GM19467 (cell line): ENCODE measurements at regions not wholly inside any gene's neighbourhood (a gene's known extent, or its start where the extent isn't known, plus 50 kb on each side); places are given as distances from the start of the nearest gene placed in this dataset.

Experiments
- ATAC-seq: cut with Tn5 transposase; IDR thresholded peaks from one replicate; pipeline ENCODE4 v1.9.1; 2021; ENCODE audit warnings: mild to moderate bottlenecking, moderate library complexity; ENCODE audit not compliant: unreplicated experiment

DNA sequence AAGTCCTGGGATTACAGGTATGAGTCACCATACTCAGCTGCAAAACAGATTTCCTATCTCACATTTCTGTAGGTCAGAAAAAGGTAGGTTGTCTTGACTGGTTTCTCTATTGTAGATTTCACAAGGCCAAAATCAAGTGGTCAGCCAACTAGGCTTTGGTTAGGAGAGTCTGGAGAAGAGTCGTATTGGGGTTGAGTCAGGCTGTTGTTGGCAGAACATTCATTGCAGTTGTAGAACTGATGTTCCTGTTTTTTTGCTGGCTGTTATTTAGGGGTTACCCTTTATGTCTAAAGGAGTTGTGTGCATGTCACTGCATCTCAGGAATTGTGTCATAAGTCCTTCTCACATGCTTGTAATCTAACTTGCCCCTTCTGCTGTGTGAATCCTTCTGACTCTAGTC is 814.2 kb upstream of the GRAMD2B start:
- ATAC-seq = no peak

DNA sequence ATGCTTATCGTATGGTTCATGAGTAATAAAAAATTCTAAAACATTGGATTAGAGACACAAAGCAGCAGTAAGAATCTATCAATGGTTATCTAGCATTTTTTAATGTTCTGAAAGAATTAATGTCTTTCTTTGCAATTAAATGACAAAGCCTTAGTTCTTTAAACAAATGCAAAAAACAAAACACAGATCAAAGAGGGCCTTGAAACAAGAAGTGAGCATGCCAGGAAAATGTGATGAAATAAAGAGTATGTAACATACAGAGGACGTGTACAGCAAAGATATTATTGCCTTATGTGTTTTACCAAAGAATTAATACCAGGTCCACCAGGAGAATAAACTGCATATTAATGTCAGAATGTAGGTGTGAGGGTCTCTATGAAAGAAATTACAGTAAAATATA is 812.3 kb upstream of the GRAMD2B start:
- ATAC-seq = no peak

DNA sequence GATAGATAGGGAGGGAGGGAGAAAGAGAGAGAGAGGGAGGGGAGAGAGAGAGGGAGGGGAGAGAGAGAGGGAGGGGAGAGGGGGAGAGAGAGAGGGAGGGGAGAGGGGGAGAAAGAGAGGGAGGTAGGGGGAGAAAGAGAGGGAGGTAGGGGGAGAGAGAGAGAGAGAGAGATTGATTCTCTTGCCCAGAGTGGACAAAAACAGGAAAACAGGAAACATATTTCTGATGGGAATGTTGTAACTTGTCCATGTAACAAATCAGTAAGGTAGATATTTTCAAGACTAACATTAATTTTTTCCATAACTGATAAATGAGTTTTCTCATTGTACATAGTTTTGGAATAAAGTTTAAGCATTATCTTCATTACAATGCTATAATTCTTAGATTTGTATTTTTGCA is 811.7 kb upstream of the GRAMD2B start:
- no peak for ATAC-seq

DNA sequence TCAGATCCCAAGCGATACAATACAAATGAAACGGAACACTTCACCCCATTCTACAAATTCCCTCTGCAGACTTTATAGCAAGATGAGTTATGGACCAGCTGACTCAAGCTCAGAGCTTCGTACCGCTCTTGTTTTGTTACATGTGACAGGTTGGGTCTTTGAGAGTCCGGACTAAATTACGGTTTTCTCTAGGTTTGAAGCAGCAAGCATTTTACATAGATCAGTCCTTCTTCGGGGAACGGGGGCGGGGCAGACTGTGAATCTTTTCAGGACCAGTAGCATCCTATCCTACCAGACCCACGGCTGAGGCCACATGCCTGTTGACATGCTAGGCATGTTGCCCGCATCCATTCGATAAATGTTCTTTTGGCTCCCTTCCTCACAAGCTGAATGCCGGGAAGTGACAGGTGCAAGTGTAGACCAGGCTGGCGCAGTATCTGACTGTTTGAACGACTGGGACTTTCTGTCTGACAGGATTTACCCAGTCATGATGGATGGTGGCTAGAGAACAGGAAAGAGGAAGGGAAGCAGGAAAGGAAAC is 811.0 kb upstream of the GRAMD2B start:
- ATAC-seq = no peak

DNA sequence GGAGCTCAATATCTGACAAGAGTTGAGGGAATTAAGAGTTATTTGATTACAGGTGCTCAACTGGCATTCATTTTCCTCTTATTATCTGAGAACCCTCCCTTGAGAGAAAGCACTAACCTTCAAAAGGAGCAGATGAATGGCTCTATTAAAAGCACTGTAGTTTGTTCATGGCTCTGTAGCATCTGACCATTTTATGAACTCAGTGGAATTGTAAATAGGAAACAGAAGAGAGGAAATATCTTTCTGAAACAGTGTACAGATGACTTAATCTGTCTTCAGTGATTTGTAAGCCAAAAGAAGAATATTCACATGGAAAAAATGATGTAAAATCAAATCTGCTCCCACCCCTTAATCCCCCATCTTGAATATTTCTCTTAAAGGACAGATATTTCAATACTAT is 810.4 kb upstream of the GRAMD2B start:
- ATAC-seq = no peak

DNA sequence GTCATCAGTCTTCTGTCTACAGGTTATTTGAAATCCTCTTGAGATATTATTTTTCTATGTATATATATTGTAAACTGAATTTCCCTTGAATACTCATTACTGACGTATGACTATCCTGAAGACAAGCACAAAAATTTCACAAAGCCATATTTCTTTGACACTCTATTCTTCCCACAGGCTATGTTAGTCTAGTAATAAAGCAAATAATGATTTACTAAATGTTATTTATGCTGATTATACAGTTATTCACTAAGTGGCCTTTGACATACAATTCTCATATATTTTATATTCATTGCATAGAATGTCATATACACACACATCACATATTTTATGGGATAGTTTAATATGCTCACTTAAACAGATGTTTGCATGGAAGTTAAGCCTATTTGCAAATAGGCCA is 793.0 kb upstream of the GRAMD2B start:
- ATAC-seq = no peak

DNA sequence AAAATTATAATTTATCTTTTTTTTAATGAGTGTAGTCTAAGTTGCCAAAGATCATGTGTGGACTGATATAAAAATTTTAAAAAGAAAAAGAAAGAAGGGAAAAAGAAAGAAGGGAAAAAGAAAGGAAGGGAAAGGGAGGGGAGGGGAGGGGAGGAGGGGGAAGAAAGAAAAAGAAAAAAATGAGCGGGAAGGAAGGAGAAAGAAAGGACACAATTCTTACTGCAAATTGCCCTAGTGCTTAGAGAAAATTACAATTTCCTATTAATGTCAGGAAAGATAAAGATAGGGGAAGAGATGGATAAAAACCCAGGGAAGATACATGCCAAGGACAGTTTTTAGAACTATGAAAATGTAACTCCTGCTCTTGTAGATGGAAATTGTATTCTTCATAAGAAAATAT is 789.7 kb upstream of the GRAMD2B start:
- no peak for ATAC-seq

DNA sequence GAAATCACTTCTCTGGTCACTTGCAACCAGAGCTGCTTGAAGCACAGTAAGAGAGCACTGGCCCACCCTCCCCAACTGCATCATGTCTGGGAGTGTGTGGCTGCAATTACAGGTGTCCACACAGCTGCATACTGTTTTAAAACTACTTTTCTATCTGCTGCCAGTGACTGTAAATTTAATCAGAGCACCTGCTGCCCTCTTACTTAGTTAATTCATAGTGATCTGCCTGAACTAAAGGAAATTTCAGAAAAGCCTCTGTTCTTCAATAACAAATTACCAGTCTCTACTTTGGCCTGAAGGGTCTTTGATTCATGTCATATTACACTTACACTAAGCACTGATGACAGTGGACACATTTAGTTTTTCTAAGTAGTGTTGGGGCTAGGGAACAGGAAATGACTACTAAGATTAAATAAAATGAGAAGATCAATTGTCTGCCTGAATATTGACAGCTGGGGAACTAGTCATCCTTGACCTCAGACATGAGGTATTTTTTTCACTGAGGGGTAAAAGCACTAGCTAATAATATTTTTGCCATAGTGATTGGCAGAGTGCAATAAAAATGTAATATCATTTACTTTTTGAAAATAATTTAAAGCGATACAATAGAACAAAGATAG is 788.9 kb upstream of the GRAMD2B start:
- no peak for ATAC-seq

DNA sequence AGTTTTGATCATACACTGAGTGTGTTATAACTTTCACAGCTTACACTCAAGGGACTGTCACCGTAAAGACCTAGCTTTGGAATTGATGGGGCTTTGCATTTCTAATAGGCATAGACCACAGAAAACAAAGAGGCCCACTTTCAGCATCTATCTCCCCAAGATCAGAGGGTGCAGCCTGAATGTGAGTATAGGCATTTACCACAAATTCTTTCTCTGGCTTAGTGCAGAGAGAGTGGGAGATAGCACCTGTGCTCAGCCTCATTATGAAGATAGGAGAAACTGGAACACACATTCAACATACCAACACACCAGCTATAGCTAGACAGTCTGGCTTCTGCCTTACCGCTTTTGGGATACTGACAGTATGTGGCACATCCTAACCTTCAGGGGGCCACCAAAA is 783.4 kb upstream of the GRAMD2B start:
- no peak for ATAC-seq

DNA sequence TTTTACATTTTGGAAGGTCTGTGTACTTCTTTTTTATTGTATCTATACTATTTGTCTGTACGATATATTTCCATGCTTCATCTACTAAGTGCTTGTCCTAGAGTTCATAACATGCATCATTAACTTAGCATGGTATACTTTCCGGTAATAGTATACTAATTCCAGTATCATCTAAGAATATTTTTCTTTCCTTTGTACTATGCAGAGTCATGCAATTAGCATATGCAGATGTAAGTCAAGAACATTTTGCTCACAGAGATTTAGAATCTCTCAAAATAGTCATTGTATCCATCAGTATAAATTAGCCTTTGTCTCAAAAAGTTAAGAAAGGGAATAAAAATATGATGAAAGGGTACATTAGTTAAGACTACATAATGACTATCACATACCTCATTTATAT is 770.4 kb upstream of the GRAMD2B start:
- no peak for ATAC-seq

DNA sequence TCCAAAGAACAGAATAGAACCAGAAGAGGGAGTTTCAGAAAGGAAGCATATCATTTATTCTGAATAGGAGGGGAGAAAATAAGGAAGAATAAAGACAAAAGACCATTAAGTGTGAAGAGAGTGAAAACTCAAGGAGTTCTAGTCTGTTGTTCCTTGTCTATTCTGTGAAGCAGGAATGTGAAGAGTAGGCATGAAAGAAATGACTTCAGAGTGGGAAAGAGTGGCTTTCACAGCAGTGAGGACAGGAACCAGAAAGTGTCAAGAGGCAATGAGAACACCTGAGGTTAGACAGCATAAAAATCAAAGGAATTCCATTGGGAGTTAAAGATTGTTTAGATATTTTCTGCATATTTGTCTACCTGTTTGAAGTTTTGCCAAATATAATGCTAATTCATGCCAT is 768.8 kb upstream of the GRAMD2B start:
- no peak for ATAC-seq

DNA sequence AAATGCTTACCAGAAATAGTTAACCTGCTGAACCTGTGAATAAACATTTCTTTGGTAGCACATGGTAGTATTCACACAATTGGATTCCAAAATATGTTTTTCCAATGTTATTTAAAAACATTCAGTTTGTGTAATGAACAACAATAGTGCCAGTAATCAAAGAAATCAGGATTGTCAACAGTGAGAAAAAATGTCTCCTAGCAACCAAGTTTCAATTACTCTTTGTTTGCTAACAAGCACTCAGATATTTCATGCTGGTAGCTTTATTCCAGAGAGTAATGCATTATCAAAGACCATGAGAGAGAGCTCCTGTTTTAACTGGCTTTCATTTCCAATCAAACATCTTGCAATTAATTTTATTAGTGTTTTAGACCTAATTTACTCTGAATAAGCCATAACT is 768.1 kb upstream of the GRAMD2B start:
- no peak for ATAC-seq

DNA sequence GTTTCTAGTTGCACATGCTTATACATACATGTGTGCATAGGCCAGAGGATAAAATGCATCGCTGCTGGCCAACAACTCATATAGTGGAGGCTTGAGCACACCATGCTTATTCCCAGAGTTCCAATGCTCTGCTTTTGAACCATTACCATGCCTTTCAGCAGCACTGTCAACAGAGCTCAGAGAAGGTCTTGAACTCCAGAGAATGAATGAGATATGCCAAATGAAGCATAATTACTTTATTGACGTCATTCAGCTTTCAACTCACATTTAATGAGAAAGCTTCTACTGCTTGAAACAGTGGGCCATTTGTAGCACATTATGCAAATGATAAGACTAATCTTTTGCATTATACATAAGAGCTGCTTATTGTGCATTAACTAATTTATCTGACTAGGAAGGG is 765.3 kb upstream of the GRAMD2B start:
- no peak for ATAC-seq

DNA sequence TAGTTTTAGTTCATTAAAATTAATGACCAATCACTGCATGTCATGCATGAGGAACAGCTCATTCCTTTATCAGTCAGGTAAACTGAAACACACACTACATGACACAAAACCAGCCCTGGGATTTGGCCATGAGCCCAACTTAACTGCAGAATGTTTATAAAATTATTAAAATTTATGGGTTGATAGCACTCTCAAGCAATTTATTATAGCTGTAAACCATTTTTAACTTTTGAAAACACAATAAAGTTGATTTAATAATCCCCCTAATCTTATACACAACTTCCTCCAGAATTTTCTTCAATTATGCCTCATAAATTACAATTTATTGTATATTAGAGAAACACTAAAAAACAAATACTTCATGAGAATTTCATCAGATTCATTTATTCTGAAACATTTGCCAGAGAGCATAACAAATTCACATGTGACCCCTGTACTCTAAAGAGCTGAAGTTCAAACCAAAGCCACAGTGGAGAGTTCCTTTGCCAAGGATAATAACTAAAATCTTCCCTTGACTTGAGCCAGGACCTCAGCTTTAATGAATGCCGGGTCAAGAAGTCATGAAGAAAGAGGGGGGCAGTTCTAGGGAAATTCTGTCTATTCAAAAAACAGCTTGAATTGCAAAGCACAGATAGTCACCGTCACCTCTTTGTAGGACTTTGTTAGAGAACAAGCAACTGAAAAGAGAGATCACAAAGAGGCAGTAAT is 763.7 kb upstream of the GRAMD2B start:
- no peak for ATAC-seq

DNA sequence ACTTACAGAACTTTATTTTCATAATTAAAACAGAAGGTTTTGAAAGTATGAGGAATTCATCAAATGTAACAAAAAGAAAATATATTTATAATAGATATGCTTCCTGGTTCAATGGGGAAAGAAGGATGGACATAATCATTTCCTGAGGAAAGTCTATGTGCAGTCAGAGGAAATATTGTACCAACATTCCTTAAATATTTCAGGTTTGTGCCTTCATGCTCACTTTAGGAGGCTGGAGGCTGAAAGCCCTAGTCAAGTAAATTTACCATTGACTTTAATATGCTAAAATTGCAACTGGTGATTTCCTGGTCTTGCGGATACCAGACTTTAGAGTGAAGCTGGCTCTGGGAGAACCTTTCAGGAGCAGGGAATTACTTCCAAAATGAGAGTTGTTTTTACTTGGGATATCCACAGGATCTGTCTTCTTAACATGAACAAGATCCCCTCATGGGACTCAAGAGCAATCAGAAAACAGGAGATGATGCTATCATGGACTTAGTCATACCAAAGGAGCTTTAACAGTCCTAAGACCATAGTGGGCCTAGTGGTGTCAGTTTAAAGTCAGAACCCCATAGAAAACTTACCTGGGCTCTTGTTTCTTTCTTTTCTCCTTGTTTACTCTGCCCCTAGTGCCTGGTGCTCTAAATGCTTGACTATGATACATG is 762.8 kb upstream of the GRAMD2B start:
- ATAC-seq = no peak

DNA sequence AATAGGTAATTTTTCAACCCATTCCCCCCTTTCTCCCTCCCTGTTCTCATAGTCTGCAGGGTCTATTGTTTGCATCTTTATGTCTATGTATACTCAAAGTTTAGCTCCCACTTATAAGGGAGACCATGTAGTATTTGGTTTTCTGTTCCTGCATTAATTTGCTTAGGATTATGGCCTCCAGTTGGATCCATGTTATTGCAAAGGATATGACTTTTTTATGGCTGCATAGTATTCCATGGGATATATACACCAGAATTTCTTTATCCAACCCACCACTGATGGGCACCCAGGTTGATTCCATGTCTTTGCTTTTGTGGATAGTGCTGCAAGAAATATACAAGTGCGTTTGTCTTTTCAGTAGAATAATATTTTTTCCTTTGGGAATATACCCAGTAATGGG is 761.6 kb upstream of the GRAMD2B start:
- ATAC-seq = no peak

DNA sequence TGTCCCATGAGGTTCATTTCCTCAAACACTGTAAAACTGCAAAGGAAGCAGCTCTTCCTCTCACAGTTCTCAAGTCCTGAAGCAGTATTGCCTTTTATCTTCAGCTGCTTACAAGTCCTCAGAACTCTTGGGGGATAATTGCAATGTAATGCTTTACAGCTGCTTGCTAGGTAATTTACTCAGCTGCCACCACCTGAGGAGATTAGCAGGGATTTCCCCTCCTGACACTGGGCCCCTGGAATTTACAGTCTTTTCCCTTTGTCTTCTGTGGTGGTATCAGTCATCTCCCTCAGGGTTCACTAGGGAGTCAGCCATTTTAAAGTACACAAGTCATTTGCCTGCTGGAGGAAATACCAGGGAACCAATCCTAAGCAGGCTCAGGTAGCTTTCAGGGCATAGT is 754.3 kb upstream of the GRAMD2B start:
- ATAC-seq = no peak

DNA sequence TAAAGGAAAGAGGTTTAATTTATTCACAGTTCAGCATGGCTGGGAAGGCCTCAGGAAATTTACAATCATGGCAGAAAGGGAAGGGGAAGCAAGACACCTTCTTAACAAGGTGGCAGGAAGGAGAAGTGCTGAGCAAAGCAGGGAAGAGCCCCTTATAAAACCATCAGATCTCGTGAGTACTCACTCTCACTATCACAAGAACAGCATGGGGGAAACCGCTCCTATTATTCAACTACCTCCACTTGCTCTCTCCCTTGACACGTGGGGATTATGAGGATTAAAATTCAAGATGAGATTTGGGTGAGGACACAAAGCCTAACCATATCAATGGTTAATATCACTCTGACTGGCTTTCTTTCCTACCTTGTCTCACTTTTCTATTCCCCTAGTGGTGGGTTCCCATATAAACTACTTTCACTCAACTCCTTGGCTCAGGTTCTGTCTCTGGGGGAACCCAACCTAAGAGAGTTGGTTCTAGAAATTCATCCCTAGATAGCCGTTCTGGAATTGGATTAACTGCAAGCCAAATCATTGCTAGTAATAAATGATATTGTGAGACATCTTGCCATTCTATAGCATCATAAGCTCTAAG is 749.8 kb upstream of the GRAMD2B start:
- no peak for ATAC-seq

DNA sequence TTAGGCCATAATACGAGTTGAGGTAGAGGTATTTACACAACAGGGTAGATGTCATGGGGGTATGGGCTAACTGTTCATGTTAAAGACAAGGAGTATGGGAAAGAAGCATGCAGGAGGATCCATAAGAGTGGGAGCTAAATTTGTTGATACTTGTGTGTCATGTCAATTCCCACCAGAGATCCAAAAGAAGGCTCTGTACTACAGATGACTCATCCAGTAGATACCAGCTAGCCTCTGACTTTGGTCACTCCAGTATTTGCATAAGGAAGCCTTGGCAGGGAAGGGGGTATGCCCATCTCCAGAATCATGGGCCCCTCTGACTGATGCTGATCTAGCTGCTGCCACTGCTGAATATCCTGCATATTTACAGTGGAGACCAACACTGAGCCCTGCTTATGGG is 743.7 kb upstream of the GRAMD2B start:
- ATAC-seq = no peak

DNA sequence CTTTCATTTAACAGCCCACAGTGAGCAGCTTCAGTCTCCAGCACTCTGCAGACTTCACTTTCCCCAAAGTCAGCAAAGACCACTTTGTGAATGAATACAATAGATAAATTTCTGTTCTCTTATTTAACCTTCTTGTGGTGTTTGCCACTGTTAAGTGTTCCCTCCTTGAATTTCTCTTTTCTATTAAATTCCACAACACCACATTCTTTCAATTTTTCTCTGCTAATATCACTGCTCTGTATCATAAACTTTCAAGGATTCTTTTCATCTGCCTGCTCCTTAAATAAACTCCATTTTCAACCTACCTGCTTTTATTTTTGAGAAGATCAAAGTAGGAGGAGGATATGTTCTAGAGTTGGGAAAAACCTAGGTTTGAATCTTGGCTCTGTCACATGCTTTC is 739.5 kb upstream of the GRAMD2B start:
- no peak for ATAC-seq

DNA sequence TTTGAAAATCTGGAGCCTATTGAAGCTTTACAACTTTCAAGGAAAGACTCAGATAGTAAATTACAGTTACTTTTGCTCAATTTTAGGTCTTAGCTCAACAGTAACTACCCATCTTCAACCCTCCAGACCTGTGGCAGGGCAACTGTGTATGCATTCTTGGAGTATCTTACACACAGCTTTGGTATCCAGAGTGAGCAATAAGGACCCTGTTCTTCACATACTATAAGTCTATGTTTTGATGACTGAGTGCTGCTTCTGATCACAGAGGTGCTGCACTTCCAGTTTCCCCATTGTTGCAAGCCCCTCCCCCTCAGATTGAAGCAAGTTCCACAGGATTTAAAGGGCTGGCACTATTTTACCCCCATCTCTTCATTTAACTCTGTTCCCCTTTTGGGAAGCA is 737.4 kb upstream of the GRAMD2B start:
- ATAC-seq = no peak
